Stimulated activated naive CD8-positive, alpha-beta T cell treated with anti-CD3 and anti-CD28 coated beads, Interleukin-15, Interleukin-2, amounts not matched to agents 100 U/mL and 50 U/mL, for 24 hours (primary cell): ENCODE measurements at regions not wholly inside any gene's neighbourhood (a gene's known extent, or its start where the extent isn't known, plus 50 kb on each side); places are given as distances from the start of the nearest gene placed in this dataset.

ENCODE experiments used
- ATAC-seq: fragments of 150-1000 bp; cut with Tn5 transposase; one replicate; pipeline ENCODE4 v1.10.0; 2021
- DNase-seq: peaks from one replicate; pipeline ENCODE4 v3.0.0; 2021

GRCh38 chr16:51658531-51658930, 507.5 kb upstream of the SALL1 start:
- ATAC-seq, result no peak
- no peak for DNase-seq

- no peak for ATAC-seq
Observed at GRCh38 chr16:51657848-51658247, 506.8 kb upstream of the SALL1 start.

GRCh38 chr16:51655249-51655648, 504.2 kb upstream of the SALL1 start:
- no peak for ATAC-seq
- no peak for DNase-seq

More at GRCh38 chr16:51657848-51658247, 506.8 kb upstream of the SALL1 start:
- DNase-seq, result no peak

- DNase-seq, result no peak
Observed at GRCh38 chr16:51651061-51651466, 500.0 kb upstream of the SALL1 start.

GRCh38 chr16:51649631-51650030, 498.6 kb upstream of the SALL1 start:
- no peak for ATAC-seq
- no peak for DNase-seq

More at GRCh38 chr16:51651061-51651466, 500.0 kb upstream of the SALL1 start:
- no peak for ATAC-seq

GRCh38 chr16:51648526-51648925, 497.5 kb upstream of the SALL1 start:
- ATAC-seq (no peak), DNase-seq (no peak)

GRCh38 chr16:51641191-51641765, 490.2 kb upstream of the SALL1 start:
- ATAC-seq (no peak), DNase-seq (no peak)

GRCh38 chr16:51640196-51640595, 489.1 kb upstream of the SALL1 start:
- ATAC-seq (no peak), DNase-seq (no peak)

GRCh38 chr16:51638339-51639135, 487.5 kb upstream of the SALL1 start:
- ATAC-seq, result no peak
- no peak for DNase-seq

GRCh38 chr16:51637770-51638094, 486.7 kb upstream of the SALL1 start:
- DNase-seq, result no peak

GRCh38 chr16:51636920-51637769, 486.1 kb upstream of the SALL1 start:
- ATAC-seq, result no peak

More at GRCh38 chr16:51637770-51638094, 486.7 kb upstream of the SALL1 start:
- ATAC-seq, result no peak

GRCh38 chr16:51635181-51635580, 484.1 kb upstream of the SALL1 start:
- DNase-seq (no peak), ATAC-seq (no peak)

More at GRCh38 chr16:51636920-51637769, 486.1 kb upstream of the SALL1 start:
- DNase-seq, result no peak

GRCh38 chr16:51630076-51630475, 479.0 kb upstream of the SALL1 start:
- DNase-seq, result no peak
- no peak for ATAC-seq

GRCh38 chr16:51629576-51629975, 478.5 kb upstream of the SALL1 start:
- ATAC-seq (no peak), DNase-seq (no peak)

- ATAC-seq (no peak), DNase-seq (no peak)
Observed at GRCh38 chr16:51624080-51624775, 473.2 kb upstream of the SALL1 start.

- DNase-seq, result no peak
- no peak for ATAC-seq
Observed at GRCh38 chr16:51621610-51622009, 470.5 kb upstream of the SALL1 start.

- DNase-seq, result no peak
- no peak for ATAC-seq
Observed at GRCh38 chr16:51615141-51615540, 464.1 kb upstream of the SALL1 start.

- no peak for DNase-seq
- ATAC-seq, result no peak
Observed at GRCh38 chr16:51607201-51607651, 456.2 kb upstream of the SALL1 start.

- DNase-seq (no peak), ATAC-seq (no peak)
Observed at GRCh38 chr16:51596247-51596646, 445.2 kb upstream of the SALL1 start.

GRCh38 chr16:51592535-51593300, 441.6 kb upstream of the SALL1 start:
- DNase-seq, result no peak
- ATAC-seq, result no peak

GRCh38 chr16:51592001-51592501, 441.0 kb upstream of the SALL1 start:
- ATAC-seq (no peak), DNase-seq (no peak)
